GM19372 (cell line): ENCODE measurements at regions not wholly inside any gene's neighbourhood (a gene's known extent, or its start where the extent isn't known, plus 50 kb on each side); places are given as distances from the start of the nearest gene placed in this dataset.
"Not testable (repeated sequence)": the region's sequence is repeated elsewhere in the genome, so short reads cannot be mapped to it uniquely, and the experiment has no call there.

Experiments used
- ATAC-seq: cut with Tn5 transposase; IDR thresholded peaks from one replicate; pipeline ENCODE4 v1.9.1; 2021; ENCODE audit warnings: mild to moderate bottlenecking, low read depth, moderate library complexity; ENCODE audit not compliant: unreplicated experiment

- ATAC-seq = no peak
Observed at GRCh38 chr13:50292081-50292480, 276.8 kb downstream of the KCNRG start.

DNA sequence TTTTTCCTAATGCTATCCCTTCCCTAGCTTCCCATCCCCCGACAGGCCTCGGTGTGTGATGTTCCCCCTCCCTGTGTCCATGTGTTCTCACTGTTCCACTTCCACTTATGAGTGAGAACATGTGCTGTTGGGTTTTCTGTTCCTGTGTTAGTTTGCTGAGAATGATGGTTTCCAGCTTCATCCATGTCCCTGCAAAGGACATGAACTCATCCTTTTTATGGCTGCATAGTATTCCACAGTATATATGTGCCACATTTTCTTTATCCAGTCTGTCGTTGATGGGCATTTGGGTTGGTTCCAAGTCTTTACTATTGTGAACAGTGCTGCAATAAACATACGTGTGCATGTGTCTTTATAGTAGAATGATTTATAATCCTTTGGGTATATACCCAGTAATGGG lies 279.2 kb downstream of the KCNRG start:
- ATAC-seq = not testable (repeated sequence)

- ATAC-seq = no peak
Observed at GRCh38 chr13:50299546-50300249, 284.5 kb downstream of the KCNRG start.

DNA sequence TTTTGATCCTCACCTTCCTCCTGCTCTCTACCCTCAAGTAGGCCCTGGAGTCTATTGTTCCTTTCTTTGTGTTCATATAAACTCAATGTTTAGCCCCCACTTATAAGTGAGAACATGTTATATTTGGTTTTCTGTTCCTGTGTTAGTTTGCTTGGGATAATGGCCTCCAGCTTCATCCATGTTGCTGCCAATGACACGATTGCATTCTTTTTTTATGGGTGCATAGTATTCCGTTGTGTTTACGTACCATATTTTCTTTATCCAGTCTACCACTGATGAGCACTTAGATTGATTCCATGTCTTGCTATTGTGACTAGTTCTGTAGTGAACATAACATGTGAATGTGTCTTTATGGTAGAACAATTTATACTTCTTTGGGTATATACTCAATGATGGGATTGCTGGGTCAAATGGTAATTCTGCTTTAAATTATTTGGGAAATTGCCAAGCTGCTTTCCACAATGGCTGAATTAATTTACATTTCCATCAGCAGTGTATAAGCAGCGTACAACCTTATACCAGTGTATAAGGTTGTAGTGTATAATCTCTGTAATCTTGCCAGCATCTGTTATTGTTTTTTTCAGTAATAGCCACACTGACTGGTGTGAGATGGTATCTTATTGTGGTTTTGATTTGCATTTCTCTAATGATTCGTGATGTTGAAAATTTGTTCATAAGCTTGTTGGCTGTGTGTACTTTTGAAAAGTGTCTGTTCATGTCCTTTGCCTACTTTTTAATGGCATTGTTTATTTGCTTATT lies 288.9 kb downstream of the KCNRG start:
- no peak for ATAC-seq

GRCh38 chr13:50306156-50306555 lies 290.9 kb downstream of the KCNRG start:
- no peak for ATAC-seq

- ATAC-seq = no peak
Observed at GRCh38 chr13:50309318-50309717, 294.1 kb downstream of the KCNRG start.

DNA sequence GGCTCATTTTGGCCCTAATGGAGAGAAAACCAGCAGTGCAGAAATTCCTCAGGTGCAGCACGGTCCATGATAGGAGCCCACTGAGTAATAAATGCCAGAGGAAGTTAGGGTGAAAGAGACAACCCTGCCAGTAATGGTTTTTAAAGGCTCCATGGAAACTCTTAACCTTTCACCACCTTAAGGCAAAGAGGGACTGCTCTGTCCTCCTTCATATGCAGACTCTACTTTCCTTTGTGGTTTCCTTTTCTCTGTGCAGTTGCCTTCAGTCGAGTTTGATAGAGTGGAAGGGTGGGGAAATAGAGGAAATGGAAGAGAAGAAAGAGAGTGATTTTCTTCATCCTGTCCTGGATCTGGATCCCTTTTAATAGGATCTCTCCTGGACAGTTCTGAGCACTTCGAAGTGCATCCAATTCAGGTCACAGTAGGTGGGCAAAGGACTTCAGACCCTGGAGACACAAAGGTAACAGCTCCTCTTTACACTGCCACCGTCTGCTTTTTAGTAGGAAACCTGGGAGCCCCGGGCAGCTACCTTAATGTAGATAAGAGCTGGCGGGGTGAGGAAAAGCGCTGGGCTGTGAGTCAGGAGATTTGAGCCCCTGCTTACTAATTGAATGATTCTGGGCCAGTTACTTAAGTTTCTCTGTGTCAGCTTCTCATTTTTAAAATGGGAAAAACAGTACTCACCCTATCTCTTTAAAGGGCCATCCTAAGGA lies 294.8 kb downstream of the KCNRG start:
- no peak for ATAC-seq

DNA sequence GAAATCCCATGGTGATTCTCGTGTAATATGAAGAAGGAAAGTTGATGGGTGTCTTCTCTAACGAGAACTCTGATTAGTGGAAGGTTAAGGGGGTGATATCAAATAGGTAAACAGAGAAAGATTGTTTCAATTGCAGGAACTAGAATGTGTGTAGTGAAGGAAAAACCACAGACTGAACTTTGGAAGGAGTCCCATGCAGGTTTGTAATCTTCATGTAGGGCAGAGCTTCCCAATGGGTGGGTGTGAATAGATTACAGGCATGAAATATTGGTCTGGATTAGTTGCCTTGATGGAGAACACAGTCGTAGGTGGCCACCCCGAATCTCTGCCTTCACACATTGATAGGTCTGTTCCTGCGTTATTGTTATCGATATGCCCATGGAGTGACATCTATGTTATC lies 295.5 kb downstream of the KCNRG start:
- ATAC-seq = no peak

- ATAC-seq = no peak
Observed at GRCh38 chr13:50318887-50319286, 303.6 kb downstream of the KCNRG start.

DNA sequence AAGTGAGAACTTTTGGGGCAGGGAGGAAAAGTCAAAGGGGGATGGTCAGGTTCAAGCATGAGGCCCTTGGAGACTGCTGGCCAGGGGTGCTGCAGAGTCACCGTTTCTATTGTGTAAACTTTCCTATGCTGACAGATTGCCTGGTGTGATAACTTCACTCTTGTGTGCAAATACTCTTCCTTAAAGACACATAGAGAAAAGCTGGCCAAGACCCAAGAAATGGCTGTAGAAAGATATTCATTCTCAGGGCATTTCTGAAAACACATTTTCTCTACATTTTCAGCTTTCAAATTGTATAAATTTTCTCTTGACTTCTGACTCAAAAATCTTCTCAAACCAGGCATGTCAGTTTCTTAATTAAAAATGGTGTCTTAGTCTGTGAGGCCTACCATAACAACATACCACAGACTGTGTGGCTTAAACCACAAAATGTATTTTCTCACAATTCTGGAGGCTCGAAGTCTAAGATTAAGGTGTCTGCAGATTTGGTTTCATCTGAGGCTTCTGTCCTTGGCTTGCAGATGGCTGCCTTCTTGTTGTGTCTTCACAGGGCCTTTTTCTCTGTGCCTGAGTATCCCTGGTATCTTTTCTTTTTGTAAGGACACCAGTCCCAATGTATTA lies 304.5 kb downstream of the KCNRG start:
- no peak for ATAC-seq

GRCh38 chr13:50320271-50320862 lies 305.1 kb downstream of the KCNRG start:
- no peak for ATAC-seq

GRCh38 chr13:50322006-50322405 lies 306.8 kb downstream of the KCNRG start:
- ATAC-seq = no peak

DNA sequence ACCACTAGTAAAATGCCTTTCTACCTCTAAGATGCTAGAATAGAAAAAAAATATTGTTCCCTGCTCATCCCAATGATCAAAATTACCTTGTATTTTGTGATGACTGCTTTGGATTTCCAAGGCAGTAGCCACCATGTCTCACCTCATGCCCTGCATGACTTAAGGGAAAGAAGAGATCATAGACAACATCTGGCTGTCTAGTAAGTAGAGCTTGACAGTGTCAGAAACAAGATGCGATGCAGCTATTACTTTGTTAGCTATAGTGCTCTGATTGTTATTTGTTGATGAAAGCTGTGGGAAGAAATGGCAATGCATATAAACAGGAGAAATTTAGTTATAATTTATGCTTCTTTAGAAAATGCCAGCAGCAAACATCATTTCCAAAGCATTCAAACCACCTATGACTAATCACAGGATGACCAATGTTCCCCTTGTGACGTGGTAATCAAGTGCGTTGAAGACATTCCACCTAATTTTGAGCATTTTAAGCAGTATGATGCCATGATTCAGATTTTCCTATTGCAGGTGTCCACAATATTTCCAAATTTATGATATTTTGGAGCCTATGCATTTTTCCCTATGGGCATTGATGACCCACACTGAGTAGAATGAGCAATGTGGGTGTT lies 308.3 kb downstream of the KCNRG start:
- ATAC-seq = no peak

DNA sequence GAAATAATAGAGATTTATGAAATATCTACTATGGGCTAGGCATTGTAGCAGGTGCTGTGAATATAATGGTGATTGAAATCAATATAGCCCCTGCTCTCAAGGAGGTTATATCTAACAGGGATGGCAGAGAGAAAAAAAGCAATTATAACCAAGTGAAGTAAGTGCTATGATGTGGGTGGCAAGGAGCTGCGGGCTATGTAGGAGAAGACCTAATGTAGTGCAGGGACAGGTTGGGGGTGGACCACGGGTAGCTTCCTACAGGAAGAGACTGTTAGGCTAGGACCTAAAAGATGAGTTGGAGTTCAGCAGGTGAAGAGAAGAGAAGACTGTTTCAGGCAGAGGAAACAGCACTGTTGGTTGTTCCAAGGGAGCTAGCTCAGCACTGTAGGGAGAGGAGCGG lies 311.0 kb downstream of the KCNRG start:
- no peak for ATAC-seq

- ATAC-seq = no peak
Observed at GRCh38 chr13:50326811-50327210, 311.6 kb downstream of the KCNRG start.

- no peak for ATAC-seq
Observed at GRCh38 chr13:50334115-50334778, 319.0 kb downstream of the KCNRG start.

DNA sequence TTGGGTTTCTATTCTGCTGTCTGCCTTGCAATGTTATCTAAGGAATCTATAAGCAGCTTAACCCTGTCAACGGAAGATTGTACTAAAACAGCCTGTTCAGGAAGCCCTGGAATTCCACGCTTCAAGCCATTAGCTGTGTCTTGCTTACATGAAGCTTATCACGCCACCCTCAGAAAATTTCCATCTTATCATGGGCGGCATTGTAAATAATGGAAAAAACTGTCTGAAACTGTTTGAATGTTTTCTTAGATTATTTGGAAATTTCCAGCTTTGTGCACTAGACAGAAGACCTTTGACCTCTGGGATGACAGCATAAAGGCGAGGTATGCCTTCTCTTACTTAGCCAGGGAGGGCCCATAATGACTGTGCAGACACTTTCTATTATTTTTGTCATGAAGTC lies 319.7 kb downstream of the KCNRG start:
- no peak for ATAC-seq

DNA sequence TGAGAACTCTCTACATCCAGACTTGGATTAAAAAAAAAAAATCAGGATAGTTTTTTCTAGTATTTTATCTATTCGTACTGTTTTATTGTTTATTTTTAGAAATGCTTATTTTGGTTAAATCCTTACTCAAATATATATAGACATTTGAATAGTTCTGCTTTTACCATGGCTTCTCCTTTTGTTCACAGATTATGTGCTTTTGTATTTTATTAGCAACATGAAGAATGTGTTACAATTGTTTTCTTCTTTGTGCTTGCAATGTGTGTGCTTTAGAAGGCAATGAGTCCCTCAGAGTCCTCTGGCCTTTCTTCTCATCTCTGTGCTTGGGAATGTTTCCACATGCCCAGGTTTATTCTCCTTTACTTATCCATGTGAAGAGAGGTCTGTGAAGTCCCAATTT lies 324.0 kb downstream of the KCNRG start:
- no peak for ATAC-seq

- no peak for ATAC-seq
Observed at GRCh38 chr13:50340146-50340545, 324.9 kb downstream of the KCNRG start.
